K562 (cell line): ENCODE measurements at regions not wholly inside any gene's neighbourhood (a gene's known extent, or its start where the extent isn't known, plus 50 kb on each side); places are given as distances from the start of the nearest gene placed in this dataset.

Experiments
- ARHGAP35 ChIP-seq: fragments of 450-650 bp; IDR thresholded peaks from 2 replicates; pipeline ENCODE4 v1.6.1; 2018; ENCODE audit not compliant: partially characterized antibody
- ARID1B ChIP-seq: fragments of 450-650 bp; IDR thresholded peaks from 2 replicates; pipeline ENCODE4 v1.6.1; 2016; ENCODE audit warnings: antibody characterized with exemption, mild to moderate bottlenecking, inconsistent platforms
- ATF4 ChIP-seq: fragments of 450-650 bp; formaldehyde crosslinking; IDR thresholded peaks from 2 replicates; pipeline ENCODE4 v1.4.0; 2022; ENCODE audit warnings: mild to moderate bottlenecking, moderate library complexity
- CGGBP1 ChIP-seq: fragments of 250-450 bp; sonication (Bioruptor Pico); IDR thresholded peaks from 2 replicates; pipeline ENCODE4 v1.9.0; 2021; ENCODE audit warnings: mild to moderate bottlenecking
- COPS2 ChIP-seq: fragments of 450-650 bp; conservative IDR thresholded peaks from 2 replicates; pipeline ENCODE4 v1.6.1; 2016; ENCODE audit warnings: mild to moderate bottlenecking, moderate library complexity
- CSDE1 ChIP-seq, 2 experiments: fragments of 450-650 bp; IDR thresholded peaks; 2 replicates each; pipeline ENCODE4 v1.6.1; 2016; ENCODE audit warnings: mild to moderate bottlenecking in 1 of 2
- FOSL1 ChIP-seq: fragments of 200-800 bp; sonication (Bioruptor generic); conservative IDR thresholded peaks from 2 replicates; pipeline ENCODE4 v1.6.1; 2016; ENCODE audit warnings: missing genetic modification characterization, missing compliant biosample characterization
- MAZ ChIP-seq, 2 experiments: fragments of 450-650 bp in 1 of 2; sonication (generic) in 1 of 2; formaldehyde crosslinking; IDR thresholded peaks in 1 of 2; conservative IDR thresholded peaks in 1 of 2; 2 replicates each; pipeline versions ENCODE4 v1.4.0 to v1.5.0; 2020; ENCODE audit warnings: mild to moderate bottlenecking in 1 of 2, missing genetic modification reagents in 1 of 2
- MBD1 ChIP-seq: fragments of 250-450 bp; sonication (Bioruptor Pico); IDR thresholded peaks from 2 replicates; pipeline ENCODE4 v1.8.0; 2022; ENCODE audit warnings: inconsistent platforms
- MLX ChIP-seq, 2 experiments: fragments of 450-650 bp in 1 of 2; sonication (generic) in 1 of 2; formaldehyde crosslinking; conservative IDR thresholded peaks; 2 replicates each; pipeline versions ENCODE4 v1.4.0 to v1.8.1; 2020 to 2022; ENCODE audit warnings: mild to moderate bottlenecking in 1 of 2, missing genetic modification reagents in 1 of 2
- MTA2 ChIP-seq: fragments of 450-650 bp; IDR thresholded peaks from 2 replicates; pipeline ENCODE4 v1.6.1; 2016; ENCODE audit warnings: low read depth
- MTA3 ChIP-seq: fragments of 450-650 bp; formaldehyde crosslinking; IDR thresholded peaks from 2 replicates; pipeline ENCODE4 v1.6.1; 2017; ENCODE audit warnings: mild to moderate bottlenecking, borderline replicate concordance
- MYC ChIP-seq, 2 experiments: fragments of 250-450 bp in 1 of 2; sonication (Bioruptor Pico) in 1 of 2; IDR thresholded peaks; 2 replicates each; pipeline versions ENCODE4 v1.5.1 to v1.6.1; 2012 to 2021; ENCODE audit warnings: low read depth in 2 of 2, borderline replicate concordance in 1 of 2, improper control_type of control experiment in 1 of 2, low read length in 1 of 2, mild to moderate bottlenecking in 1 of 2, moderate library complexity in 1 of 2
- NR1H2 ChIP-seq: sonication (generic); formaldehyde crosslinking; IDR thresholded peaks from 2 replicates; pipeline ENCODE4 v1.4.0; 2020; ENCODE audit warnings: mild to moderate bottlenecking, missing genetic modification reagents
- PRDM10 ChIP-seq: fragments of 450-650 bp; IDR thresholded peaks from 2 replicates; pipeline ENCODE4 v1.6.1; 2018; ENCODE audit not compliant: partially characterized antibody
- RBM15 ChIP-seq: fragments of 200-400 bp; formaldehyde crosslinking; IDR thresholded peaks from 2 replicates; pipeline ENCODE4 v1.6.1; 2018; ENCODE audit warnings: mild to moderate bottlenecking, low read length, moderate library complexity; ENCODE audit not compliant: insufficient read depth
- SMARCA4 ChIP-seq: fragments of 450-650 bp; IDR thresholded peaks from 2 replicates; pipeline ENCODE4 v1.6.1; 2016
- SMARCE1 ChIP-seq: fragments of 450-650 bp; IDR thresholded peaks from 2 replicates; pipeline ENCODE4 v1.7.1; 2016; ENCODE audit warnings: mild to moderate bottlenecking
- SP2 ChIP-seq: IDR thresholded peaks from 2 replicates; pipeline ENCODE4 v1.6.1; 2011; ENCODE audit warnings: mild to moderate bottlenecking, low read depth, low read length, moderate library complexity; ENCODE audit not compliant: poor library complexity, severe bottlenecking; ENCODE audit errors: extremely low read depth
- STAT5B ChIP-seq: fragments of 250-450 bp; sonication (Bioruptor Pico); IDR thresholded peaks from 2 replicates; pipeline ENCODE4 v1.8.0; 2021; ENCODE audit warnings: mild to moderate bottlenecking, inconsistent platforms
- TRIM28 ChIP-seq: fragments of 450-650 bp; IDR thresholded peaks from 2 replicates; pipeline ENCODE4 v1.6.1; 2017
- WHSC1 ChIP-seq: IDR thresholded peaks from one replicate; pipeline ENCODE4 v1.6.1; 2012; ENCODE audit warnings: low read length, control low read depth, inconsistent platforms
- ZNF133 ChIP-seq: fragments of 250-450 bp; sonication (Bioruptor Pico); IDR thresholded peaks from 2 replicates; pipeline ENCODE4 v1.4.0; 2020; ENCODE audit warnings: mild to moderate bottlenecking
- ZNF253 ChIP-seq: fragments of 250-450 bp; sonication (Bioruptor Pico); conservative IDR thresholded peaks from 2 replicates; pipeline ENCODE4 v1.6.1; 2021; ENCODE audit warnings: mild to moderate bottlenecking

- TF ChIP-seq PRDM10 (no peak), MTA2 (peak; percentile 59), NR1H2 (CRISPR knock-in tag) (no peak), CGGBP1 (CRISPR knock-in tag) (no peak), MBD1 (CRISPR knock-in tag) (no peak), CSDE1 (IDR thresholded peaks at IDR 0.05) (no peak), COPS2 (no peak), MYC (IDR thresholded peaks at IDR 0.05; ENCODE audit: low read depth, low read length) (peak; percentile 38; the same call in 1 of the 2 replicates), MYC (CRISPR knock-in tag; IDR thresholded peaks at IDR 0.05; ENCODE audit: borderline replicate concordance, low read depth) (no peak), ZNF133 (CRISPR knock-in tag) (no peak), ZNF253 (CRISPR knock-in tag) (no peak), SMARCE1 (peak; percentile 60; the same call in 1 of the 2 replicates), ATF4 (CRISPR knock-in tag) (no peak), TRIM28 (no peak), SMARCA4 (peak; percentile 63; the same call in 1 of the 2 replicates), SP2 (no peak), MTA3 (no peak), RBM15 (no peak), MLX (CRISPR knock-in tag; conservative IDR thresholded peaks at IDR 0.05) (no peak), ARID1B (peak; percentile 81), ARHGAP35 (no peak), STAT5B (CRISPR knock-in tag) (no peak), FOSL1 (tag) (peak; percentile 72), WHSC1 (no peak), MAZ (CRISPR knock-in tag; conservative IDR thresholded peaks at IDR 0.05 in 1 of 2, IDR thresholded peaks at IDR 0.05 in 1 of 2) (0 out of 4 replicates have a peak, but pooled peaks of 1 of the 2 experiments have one; percentile 38)
Observed at GRCh38 chr5:136679233-136679632, 313.9 kb upstream of the TRPC7 start (continued).
